Stomach (tissue), 8 donors: ENCODE measurements at regions not wholly inside any gene's neighbourhood (a gene's known extent, or its start where the extent isn't known, plus 50 kb on each side); places are given as distances from the start of the nearest gene placed in this dataset.

Source experiments
- DNase-seq, 2 donors: peaks; one replicate each; pipeline versions ENCODE4 v3.0.0 to v3.0.0-alpha.2; 2013 to 2019
- H3K27ac ChIP-seq, 5 donors: fragments of 200-600 bp in 4 of 5; sonication (generic) in 4 of 5; one replicate each; pipeline ENCODE4 v1.5.1; 2013 to 2019; ENCODE audit warnings: mild to moderate bottlenecking in 1 of 5, moderate library complexity in 1 of 5
- H3K27me3 ChIP-seq, 3 donors: fragments of 200-600 bp; sonication (generic); one replicate each; pipeline ENCODE4 v1.5.1; 2017 to 2019; ENCODE audit warnings: mixed run types in 1 of 3
- H3K36me3 ChIP-seq, 4 donors: fragments of 200-600 bp; sonication (generic); 1 replicate in 3 of 4; 2 replicates in 1 of 4; pipeline ENCODE4 v1.5.1; 2016 to 2019
- H3K4me1 ChIP-seq, 4 donors: fragments of 200-600 bp; sonication (generic); one replicate each; pipeline ENCODE4 v1.5.1; 2016 to 2019
- H3K4me3 ChIP-seq, 4 donors: fragments of 200-600 bp; sonication (generic) in 3 of 4; one replicate each; pipeline ENCODE4 v1.5.1; 2016 to 2019; ENCODE audit warnings: mild to moderate bottlenecking in 1 of 4
- H3K9me3 ChIP-seq, 4 donors: fragments of 200-600 bp; sonication (generic); one replicate each; pipeline ENCODE4 v1.5.1; 2016 to 2019
- EP300 ChIP-seq: sonication (generic); formaldehyde crosslinking; IDR thresholded peaks from one replicate; pipeline ENCODE4 v1.6.1; 2017; ENCODE audit warnings: antibody characterized with exemption
- POLR2A ChIP-seq, 4 donors: fragments of 450-650 bp; IDR thresholded peaks; one replicate each; pipeline ENCODE4 v1.6.1; 2016; ENCODE audit warnings: antibody characterized with exemption in 4 of 4, control low read depth in 2 of 4, mild to moderate bottlenecking in 1 of 4, moderate library complexity in 1 of 4
- POLR2AphosphoS5 ChIP-seq, 3 donors: sonication (generic); formaldehyde crosslinking; IDR thresholded peaks; one replicate each; pipeline ENCODE4 v1.6.1; 2016; ENCODE audit warnings: antibody characterized with exemption in 3 of 3
- WGBS, 5 donors: extraction: QIAGEN DNeasy Blood & Tissue Kit in 3 of 5; methylation state at CpG; one replicate each; pipeline versions ENCODE4 v1.1.5 to v1.1.7; 2013 to 2018; 5-methylcytosine and 5-hydroxymethylcytosine counted together
- intact Hi-C: fragments of 100-400 bp; cut with DNase I; formaldehyde crosslinking; loops from one replicate; pipeline ENCODE4 v1.15.1; 2023; ENCODE audit warnings: low total_unique reads
- TF ChIP-seq, protein P1 (sequence below), 7 experiments: fragments of 450-650 bp in 4 of 7; fragments of 200-600 bp in 3 of 7; sonication (generic) in 3 of 7; IDR thresholded peaks; one replicate each; pipeline ENCODE4 v1.5.1; 2016 to 2019; ENCODE audit warnings: antibody characterized with exemption in 7 of 7, control low read depth in 2 of 7, mild to moderate bottlenecking in 1 of 7
- donor health status: healthy with polysubstance abuse.
- donor health status: Bipolar disorder and iron deficiency.
- donor health status: healthy.

DNA sequence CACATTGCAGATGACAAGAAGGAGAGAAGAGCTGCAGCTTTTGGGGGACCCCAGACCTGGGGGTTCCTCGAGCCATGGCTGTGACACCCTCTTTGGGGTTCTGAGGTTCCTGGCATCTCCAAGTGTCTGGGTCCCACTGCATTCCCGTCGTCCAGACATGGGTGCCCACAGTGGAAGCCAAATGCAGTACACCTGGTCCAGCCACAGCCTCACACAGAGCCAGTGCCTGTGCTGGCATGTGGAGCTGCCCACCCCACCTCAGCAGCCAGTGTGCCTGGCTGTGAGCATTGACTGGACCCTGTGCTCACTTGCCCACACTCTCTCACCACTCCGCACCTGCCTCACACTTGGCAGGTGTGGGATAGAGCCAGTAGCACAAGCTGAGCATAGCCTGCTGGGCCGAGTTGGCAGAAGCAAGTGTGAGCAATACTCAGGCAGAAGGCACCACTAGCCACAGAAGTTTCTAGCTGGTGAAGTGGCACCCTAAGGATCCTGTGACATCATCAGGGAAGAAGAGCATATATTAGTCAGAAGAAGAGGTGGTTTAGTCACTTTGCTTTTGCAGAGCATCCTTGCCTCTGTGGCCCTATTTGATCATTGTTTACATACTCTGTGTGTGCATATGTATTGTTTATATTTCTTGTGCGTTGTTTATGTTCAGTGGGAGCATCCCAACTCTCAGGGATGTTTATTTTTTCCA lies 65.0 kb upstream of the MAGEB2 start:
- no peaks in the 10 kb centered on the region for H3K4me1 ChIP-seq
- WGBS, 5 donors = 60 to 78% (median 75%) methylated on average over 3 to 6 of the region's 6 CpGs

DNA sequence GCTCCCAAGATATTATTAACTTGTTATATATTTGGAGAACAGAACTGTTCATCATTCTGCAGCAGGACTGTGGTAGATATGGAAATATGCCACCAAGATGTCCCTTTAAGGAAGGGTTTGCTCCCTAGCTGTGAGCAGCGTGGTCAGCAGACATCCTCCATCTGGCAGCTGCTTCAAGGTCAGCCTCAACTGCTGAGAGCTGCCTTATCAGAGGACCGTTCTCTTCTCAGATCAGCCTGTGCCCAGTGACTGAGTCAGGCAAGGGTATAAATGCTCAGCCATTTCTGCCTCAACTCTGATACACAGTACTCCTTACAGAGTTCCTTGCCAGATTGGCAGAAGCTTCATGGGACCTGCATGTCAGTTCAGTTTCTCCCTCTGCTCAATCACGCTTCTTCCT lies 63.4 kb upstream of the MAGEB2 start:
- Histone ChIP-seq H3K4me3 (no peak overlapping the region), H3K4me1 (no peaks in the 10 kb centered on the region), H3K27ac (no peak overlapping the region), H3K9me3 (no peaks in the 10 kb centered on the region), H3K36me3 (no peaks in the 10 kb centered on the region), H3K27me3 (peaks cover 0 to 5% (median 0%) of the 10 kb centered on the region in 3 donors)
- no peak for DNase-seq
- TF ChIP-seq EP300 (no peak), POLR2A (IDR thresholded peaks at IDR 0.05) (no peak), POLR2AphosphoS5 (IDR thresholded peaks at IDR 0.05) (no peak)
- TF ChIP-seq, protein P1, sequence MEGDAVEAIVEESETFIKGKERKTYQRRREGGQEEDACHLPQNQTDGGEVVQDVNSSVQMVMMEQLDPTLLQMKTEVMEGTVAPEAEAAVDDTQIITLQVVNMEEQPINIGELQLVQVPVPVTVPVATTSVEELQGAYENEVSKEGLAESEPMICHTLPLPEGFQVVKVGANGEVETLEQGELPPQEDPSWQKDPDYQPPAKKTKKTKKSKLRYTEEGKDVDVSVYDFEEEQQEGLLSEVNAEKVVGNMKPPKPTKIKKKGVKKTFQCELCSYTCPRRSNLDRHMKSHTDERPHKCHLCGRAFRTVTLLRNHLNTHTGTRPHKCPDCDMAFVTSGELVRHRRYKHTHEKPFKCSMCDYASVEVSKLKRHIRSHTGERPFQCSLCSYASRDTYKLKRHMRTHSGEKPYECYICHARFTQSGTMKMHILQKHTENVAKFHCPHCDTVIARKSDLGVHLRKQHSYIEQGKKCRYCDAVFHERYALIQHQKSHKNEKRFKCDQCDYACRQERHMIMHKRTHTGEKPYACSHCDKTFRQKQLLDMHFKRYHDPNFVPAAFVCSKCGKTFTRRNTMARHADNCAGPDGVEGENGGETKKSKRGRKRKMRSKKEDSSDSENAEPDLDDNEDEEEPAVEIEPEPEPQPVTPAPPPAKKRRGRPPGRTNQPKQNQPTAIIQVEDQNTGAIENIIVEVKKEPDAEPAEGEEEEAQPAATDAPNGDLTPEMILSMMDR (IDR thresholded peaks at IDR 0.05) = no peak
- 49 to 67% (median 62%) methylated on average over 3 of the region's 3 CpGs for WGBS, 5 donors
- intact Hi-C loops = no loop called here

More for the DNA sequence above, 65.0 kb upstream of the MAGEB2 start:
- Histone ChIP-seq H3K27me3 (peaks cover 0 to 5% (median 0%) of the 10 kb centered on the region in 3 donors), H3K9me3 (no peaks in the 10 kb centered on the region), H3K4me3 (no peak overlapping the region), H3K36me3 (no peaks in the 10 kb centered on the region), H3K27ac (no peak overlapping the region)
- intact Hi-C loops = no loop called here
- no peak for TF ChIP-seq POLR2AphosphoS5 (IDR thresholded peaks at IDR 0.05)
- TF ChIP-seq POLR2A (IDR thresholded peaks at IDR 0.05) = no peak
- TF ChIP-seq EP300 = no peak
- TF ChIP-seq, protein P1 (IDR thresholded peaks at IDR 0.05) = no peak
- DNase-seq = no peak

DNA sequence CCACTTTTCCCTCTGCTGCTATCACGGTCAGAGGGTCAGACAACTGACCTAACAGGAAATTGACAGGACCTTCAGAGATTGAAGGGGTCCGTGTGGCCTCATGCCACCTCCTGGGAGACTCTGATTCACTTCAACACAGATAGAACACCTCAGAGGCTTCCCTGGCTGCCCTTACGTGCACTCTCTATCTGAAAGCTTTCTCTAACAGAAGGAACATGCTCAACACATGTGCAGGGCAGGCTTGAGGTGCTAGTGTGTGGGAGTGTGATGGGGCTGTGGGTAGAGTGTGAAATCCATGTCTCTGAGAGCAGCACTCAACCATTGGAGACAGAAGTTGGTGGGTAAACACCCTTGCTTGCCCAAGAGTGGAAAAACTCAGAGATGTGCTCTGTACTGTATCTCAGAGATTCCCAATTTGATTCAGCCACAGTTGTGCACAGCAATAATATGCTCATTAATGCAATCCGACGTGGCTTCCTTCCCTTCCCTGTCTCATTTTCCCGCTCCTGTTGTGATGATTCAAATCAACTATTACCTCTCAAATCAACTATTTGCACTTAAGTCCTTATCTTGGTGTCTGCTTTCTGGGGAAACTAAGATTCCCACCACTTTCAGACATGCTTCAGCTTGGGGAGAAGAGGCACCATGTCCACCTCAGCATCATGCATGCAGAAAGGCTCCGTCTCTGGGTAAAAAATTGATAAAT lies 62.0 kb upstream of the MAGEB2 start:
- Histone ChIP-seq H3K27ac (no peak overlapping the region), H3K9me3 (no peaks in the 10 kb centered on the region), H3K4me3 (no peak overlapping the region), H3K4me1 (no peaks in the 10 kb centered on the region), H3K27me3 (no peaks in the 10 kb centered on the region), H3K36me3 (no peaks in the 10 kb centered on the region)
- intact Hi-C loops = no loop called here
- WGBS, 5 donors = 52 to 61% (median 55%) methylated on average over 7 of the region's 7 CpGs
- TF ChIP-seq POLR2A (IDR thresholded peaks at IDR 0.05) = no peak
- no peak for TF ChIP-seq EP300
- TF ChIP-seq, protein P1 (IDR thresholded peaks at IDR 0.05) = no peak
- no peak for TF ChIP-seq POLR2AphosphoS5 (IDR thresholded peaks at IDR 0.05)
- DNase-seq = no peak

DNA sequence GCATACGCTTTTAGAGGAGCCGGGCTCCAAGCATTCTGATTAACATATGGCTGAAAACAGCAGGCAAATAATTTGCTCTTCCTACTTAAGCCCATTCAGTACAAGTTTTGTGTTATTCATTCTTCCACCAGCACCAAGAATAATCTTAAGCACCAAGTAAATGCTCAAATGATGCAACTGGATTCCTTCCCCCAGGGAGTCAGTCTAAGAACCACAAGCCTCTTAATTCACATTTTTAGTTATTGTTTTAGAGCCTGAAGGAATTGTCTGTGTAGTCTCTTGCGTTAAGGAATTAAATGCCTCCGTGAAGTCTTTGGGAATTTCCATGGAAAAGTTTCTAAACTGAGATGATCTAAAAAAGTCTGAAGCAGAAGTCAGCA lies 61.5 kb upstream of the MAGEB2 start:
- 73 to 91% (median 78%) methylated on average over 4 of the region's 4 CpGs for WGBS, 5 donors
- H3K9me3 ChIP-seq = no peaks in the 10 kb centered on the region
- H3K27ac ChIP-seq = no peak overlapping the region
- TF ChIP-seq POLR2AphosphoS5 (IDR thresholded peaks at IDR 0.05) (no peak), EP300 (no peak), POLR2A (IDR thresholded peaks at IDR 0.05) (no peak)
- TF ChIP-seq, protein P1 (IDR thresholded peaks at IDR 0.05) = no peak
- no peak for DNase-seq
- H3K27me3 ChIP-seq = no peaks in the 10 kb centered on the region
- H3K36me3 ChIP-seq = no peaks in the 10 kb centered on the region
- intact Hi-C loops = no loop called here
- no peak overlapping the region for H3K4me3 ChIP-seq
- H3K4me1 ChIP-seq = no peaks in the 10 kb centered on the region
